Uterus (tissue), 3 donors: ENCODE measurements at regions not wholly inside any gene's neighbourhood (a gene's known extent, or its start where the extent isn't known, plus 50 kb on each side); places are given as distances from the start of the nearest gene placed in this dataset.
A peak's percentile ranks its signal among the peaks of the same experiment; 100 is the strongest.

Experiments used
- DNase-seq, 2 donors: peaks; one replicate each; pipeline ENCODE4 v3.0.0-alpha.2; 2019 to 2020
- H3K27ac ChIP-seq, 2 donors: fragments of 200-600 bp; sonication (generic); 1 replicate in 1 of 2; 2 replicates in 1 of 2; pipeline ENCODE4 v1.5.1; 2016 to 2018
- H3K27me3 ChIP-seq, 2 donors: fragments of 200-600 bp; sonication (generic); one replicate each; pipeline ENCODE4 v1.5.1; 2018 to 2019; ENCODE audit warnings: control low read depth in 1 of 2
- H3K36me3 ChIP-seq, 2 donors: fragments of 200-600 bp; sonication (generic); one replicate each; pipeline ENCODE4 v1.5.1; 2019; ENCODE audit warnings: control low read depth in 1 of 2
- H3K4me1 ChIP-seq, 2 donors: fragments of 200-600 bp; sonication (generic); one replicate each; pipeline ENCODE4 v1.5.1; 2018 to 2019; ENCODE audit warnings: control low read depth in 1 of 2
- H3K4me3 ChIP-seq, 2 donors: fragments of 200-600 bp; sonication (generic); 1 replicate in 1 of 2; 2 replicates in 1 of 2; pipeline ENCODE4 v1.5.1; 2018 to 2019; ENCODE audit warnings: mild to moderate bottlenecking in 1 of 2
- H3K9me3 ChIP-seq, 2 donors: fragments of 200-600 bp; sonication (generic); one replicate each; pipeline ENCODE4 v1.5.1; 2019; ENCODE audit warnings: control low read depth in 1 of 2
- CTCF ChIP-seq, 4 experiments: fragments of 200-600 bp in 2 of 4; fragments of 450-650 bp in 2 of 4; sonication (generic) in 2 of 4; IDR thresholded peaks; one replicate each; pipeline ENCODE4 v1.5.1; 2016 to 2019; ENCODE audit warnings: antibody characterized with exemption in 4 of 4, mild to moderate bottlenecking in 2 of 4, moderate library complexity in 1 of 4
- POLR2A ChIP-seq, 2 donors: fragments of 450-650 bp; IDR thresholded peaks; one replicate each; pipeline ENCODE4 v1.6.1; 2016; ENCODE audit warnings: antibody characterized with exemption in 2 of 2, mild to moderate bottlenecking in 1 of 2, moderate library complexity in 1 of 2
- intact Hi-C: fragments of 100-400 bp; cut with DNase I; formaldehyde crosslinking; loops from one replicate; pipeline ENCODE4 v1.15.1; 2023; ENCODE audit warnings: low total_unique reads
- donor health status: DM: yes; HTN: yes; CAD: no.

- Histone ChIP-seq H3K27me3 (no peaks in the 10 kb centered on the region), H3K36me3 (no peaks in the 10 kb centered on the region), H3K9me3 (no peaks in the 10 kb centered on the region), H3K4me1 (no peaks in the 10 kb centered on the region), H3K4me3 (no peak overlapping the region), H3K27ac (no peak overlapping the region)
- intact Hi-C loops: no loop called here
- TF ChIP-seq POLR2A (IDR thresholded peaks at IDR 0.05): no peak
- TF ChIP-seq CTCF (IDR thresholded peaks at IDR 0.05): no peak
- DNase-seq: no peak
These were observed 78.8 kb downstream of the TMPRSS5 start for GRCh38 chr11:113627297-113627696.

GRCh38 chr11:113626736-113627135, 79.4 kb downstream of the TMPRSS5 start:
- H3K4me1 ChIP-seq: no peaks in the 10 kb centered on the region
- intact Hi-C loops: no loop called here
- H3K4me3 ChIP-seq: no peak overlapping the region
- TF ChIP-seq CTCF (IDR thresholded peaks at IDR 0.05) (no peak), POLR2A (IDR thresholded peaks at IDR 0.05) (no peak)
- H3K36me3 ChIP-seq: no peaks in the 10 kb centered on the region
- no peaks in the 10 kb centered on the region for H3K27me3 ChIP-seq
- no peak for DNase-seq
- H3K27ac ChIP-seq: no peak overlapping the region
- H3K9me3 ChIP-seq: no peaks in the 10 kb centered on the region

DNA sequence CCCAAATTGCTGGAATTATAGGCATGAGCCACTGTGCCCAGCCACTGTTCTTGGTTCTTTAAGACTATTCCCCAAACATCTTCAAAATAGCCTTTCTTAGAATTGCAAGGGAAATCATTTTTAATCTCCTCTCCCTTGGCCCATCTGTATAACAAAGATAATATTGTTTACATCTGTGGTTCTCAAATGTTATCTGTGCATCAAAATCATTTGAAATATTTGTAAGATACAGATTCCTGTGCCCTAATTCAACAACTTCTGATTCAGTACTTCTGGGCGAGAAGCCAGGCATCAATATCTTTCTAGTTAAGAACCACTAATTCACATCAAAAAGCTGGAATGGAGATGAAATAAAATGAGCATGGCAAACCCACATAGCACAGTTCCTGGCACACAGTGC, 83.0 kb downstream of the TMPRSS5 start:
- TF ChIP-seq POLR2A (IDR thresholded peaks at IDR 0.05): no peak
- no peak for TF ChIP-seq CTCF (IDR thresholded peaks at IDR 0.05)
- intact Hi-C loops: no loop called here
- H3K36me3 ChIP-seq: no peaks in the 10 kb centered on the region
- H3K9me3 ChIP-seq: no peaks in the 10 kb centered on the region
- H3K4me3 ChIP-seq: no peak overlapping the region
- no peak overlapping the region for H3K27ac ChIP-seq
- DNase-seq: no peak
- H3K27me3 ChIP-seq: no peaks in the 10 kb centered on the region
- H3K4me1 ChIP-seq: no peaks in the 10 kb centered on the region

DNA sequence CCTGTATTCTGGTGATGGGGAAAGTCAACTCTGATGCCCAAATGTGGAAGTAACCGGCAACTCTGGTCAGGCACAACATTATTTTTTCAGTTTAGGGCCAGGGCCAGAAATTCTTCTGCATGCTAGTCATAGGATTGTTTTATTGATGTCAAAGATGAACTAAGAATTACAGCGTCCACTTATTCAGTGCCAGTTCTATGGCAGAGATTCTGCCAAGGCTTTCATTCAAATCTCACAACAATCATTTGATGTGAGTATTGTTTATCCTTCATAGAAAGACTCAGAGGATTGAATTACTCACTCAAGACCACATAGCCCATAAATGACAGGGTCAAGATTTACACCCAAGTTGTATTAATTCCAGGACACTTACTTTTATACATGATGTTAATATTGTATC, 87.7 kb downstream of the TMPRSS5 start:
- Histone ChIP-seq H3K27me3 (no peaks in the 10 kb centered on the region), H3K4me3 (no peak overlapping the region), H3K27ac (peak overlapping the region in 1 of 2 donors; percentile 49), H3K4me1 (no peaks in the 10 kb centered on the region), H3K36me3 (no peaks in the 10 kb centered on the region), H3K9me3 (no peaks in the 10 kb centered on the region)
- TF ChIP-seq CTCF (IDR thresholded peaks at IDR 0.05) (no peak), POLR2A (IDR thresholded peaks at IDR 0.05) (no peak)
- intact Hi-C loops: no loop called here
- DNase-seq: peak in 1 of 2 donors; percentile 16

GRCh38 chr11:113615773-113616172, 90.3 kb downstream of the TMPRSS5 start:
- H3K36me3 ChIP-seq: no peaks in the 10 kb centered on the region
- intact Hi-C loops: no loop called here
- no peak overlapping the region for H3K4me3 ChIP-seq
- H3K4me1 ChIP-seq: no peaks in the 10 kb centered on the region
- H3K9me3 ChIP-seq: no peaks in the 10 kb centered on the region
- H3K27ac ChIP-seq: no peak overlapping the region
- TF ChIP-seq CTCF (IDR thresholded peaks at IDR 0.05) (no peak), POLR2A (IDR thresholded peaks at IDR 0.05) (no peak)
- H3K27me3 ChIP-seq: no peaks in the 10 kb centered on the region
- DNase-seq: no peak
